HFF-Myc (cell line): ENCODE measurements at regions not wholly inside any gene's neighbourhood (a gene's known extent, or its start where the extent isn't known, plus 50 kb on each side); places are given as distances from the start of the nearest gene placed in this dataset.

Experiments
- DNase-seq: peaks from one replicate; pipeline ENCODE4 v3.0.0-alpha.2; 2011; ENCODE audit warnings: low read depth; ENCODE audit errors: extremely low read depth
- H3K4me3 ChIP-seq: replicated peaks from 2 replicates; pipeline ENCODE4 v1.5.1; 2011; ENCODE audit warnings: low read depth, mild to moderate bottlenecking, control low read depth, low read length
- CTCF ChIP-seq: IDR thresholded peaks from 2 replicates; pipeline ENCODE4 v1.5.1; 2012; ENCODE audit warnings: mild to moderate bottlenecking, low read depth, low read length, control low read depth; ENCODE audit errors: missing control alignments

GRCh38 chr4:18676526-18676915 lies 655.0 kb upstream of the LCORL start:
- DNase-seq: no peak
- no peak for TF ChIP-seq CTCF
- H3K4me3 ChIP-seq: no peak overlapping the region

GRCh38 chr4:18675586-18676525 lies 654.3 kb upstream of the LCORL start:
- H3K4me3 ChIP-seq: no peak overlapping the region
- no peak for TF ChIP-seq CTCF
- no peak for DNase-seq

GRCh38 chr4:18670034-18670433 lies 648.5 kb upstream of the LCORL start:
- no peak for DNase-seq
- TF ChIP-seq CTCF: no peak
- no peak overlapping the region for H3K4me3 ChIP-seq

DNA sequence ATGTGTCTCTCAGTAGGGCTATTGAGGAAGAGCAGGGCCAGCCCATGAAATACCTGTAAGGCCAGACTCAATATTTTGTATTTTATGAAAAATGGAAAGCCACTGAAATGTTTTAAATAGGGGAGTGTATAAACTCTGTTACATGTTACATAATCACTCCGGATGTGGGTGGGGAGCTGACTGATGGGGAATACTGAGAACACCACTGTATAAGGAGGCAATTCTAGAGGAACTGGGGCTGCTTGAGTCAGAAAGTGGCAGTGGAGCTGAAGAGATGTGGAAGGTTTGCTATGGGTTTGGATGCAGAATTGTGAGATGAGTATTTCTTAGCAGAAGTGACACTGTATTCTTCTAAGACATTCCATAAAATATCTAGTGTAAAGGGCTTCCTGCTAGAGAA lies 647.8 kb upstream of the LCORL start:
- H3K4me3 ChIP-seq: no peak overlapping the region
- DNase-seq: no peak
- no peak for TF ChIP-seq CTCF

DNA sequence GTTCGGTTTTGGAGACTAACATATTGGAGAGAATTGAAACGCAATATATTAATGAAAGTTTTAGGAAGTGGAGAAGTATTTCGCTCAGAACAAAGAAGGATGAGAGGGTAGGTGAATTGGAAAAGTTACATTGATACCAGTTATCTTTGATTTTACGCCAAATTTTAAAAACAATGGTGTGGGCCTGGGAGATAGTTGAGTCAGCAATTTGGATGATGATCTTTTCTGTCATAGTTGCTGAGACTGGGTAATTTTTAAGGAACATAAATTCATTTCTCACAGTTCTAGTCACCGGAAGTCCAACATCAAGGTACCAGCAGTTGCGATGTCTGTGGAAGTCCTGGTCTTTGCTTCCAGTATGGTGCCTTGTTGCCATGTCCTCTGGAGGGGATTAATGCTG lies 644.8 kb upstream of the LCORL start:
- no peak overlapping the region for H3K4me3 ChIP-seq
- no peak for DNase-seq

DNA sequence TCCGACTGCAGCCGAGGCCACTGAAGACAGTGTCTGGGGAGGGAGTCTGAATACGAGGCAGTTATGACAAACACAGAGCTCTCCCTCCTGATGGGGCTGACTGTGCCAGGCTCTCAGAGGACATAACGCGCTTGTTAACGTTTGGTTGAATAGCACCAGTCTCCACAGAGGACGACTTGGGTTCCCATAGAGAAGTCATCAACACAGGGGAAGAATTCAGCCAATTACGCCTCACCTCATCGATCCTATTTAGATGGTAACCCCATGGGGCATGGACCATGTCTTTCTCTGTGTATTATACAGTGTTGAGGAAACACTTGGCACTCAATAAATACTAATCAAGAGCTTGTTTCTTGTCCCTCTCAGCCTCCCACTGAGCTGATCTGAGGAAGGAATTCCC lies 642.6 kb upstream of the LCORL start:
- DNase-seq: no peak
- TF ChIP-seq CTCF: no peak
- no peak overlapping the region for H3K4me3 ChIP-seq

More for the DNA sequence above, 644.8 kb upstream of the LCORL start:
- TF ChIP-seq CTCF: no peak

- no peak overlapping the region for H3K4me3 ChIP-seq
- no peak for DNase-seq
- TF ChIP-seq CTCF: no peak
These were observed 623.8 kb upstream of the LCORL start for GRCh38 chr4:18645351-18645750.
